GM12892 (cell line): ENCODE measurements at regions not wholly inside any gene's neighbourhood (a gene's known extent, or its start where the extent isn't known, plus 50 kb on each side); places are given as distances from the start of the nearest gene placed in this dataset.

ENCODE experiments used
- POLR2AphosphoS5 ChIP-seq: IDR thresholded peaks from 2 replicates; pipeline ENCODE4 v1.6.1; 2011; ENCODE audit warnings: low read depth, low read length, control low read depth
- TAF1 ChIP-seq: IDR thresholded peaks from 2 replicates; pipeline ENCODE4 v1.6.1; 2011; ENCODE audit warnings: low read depth, mild to moderate bottlenecking, control low read depth, low read length, borderline replicate concordance

DNA sequence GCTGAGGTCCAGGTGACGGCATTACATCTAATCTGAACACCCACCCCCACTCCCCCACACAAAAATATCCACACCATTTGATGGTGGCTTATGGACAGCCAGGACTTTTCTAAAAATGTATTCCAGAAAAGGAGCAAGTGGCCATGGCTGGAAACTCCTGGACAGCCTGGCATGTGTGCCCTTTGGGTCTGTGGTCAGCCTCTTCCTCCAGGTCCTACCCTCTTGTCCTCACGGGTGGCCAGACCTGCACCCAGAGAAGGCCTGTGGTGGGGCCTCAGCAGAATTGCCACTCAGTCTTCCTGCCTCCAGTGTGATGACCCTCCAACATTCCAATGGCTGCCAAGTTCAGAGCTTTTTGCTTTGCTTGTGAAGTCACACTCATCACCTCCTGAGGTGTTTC lies 600.6 kb downstream of the AJAP1 start:
- no peak for TF ChIP-seq TAF1
- no peak for TF ChIP-seq POLR2AphosphoS5
